Panc1 (cell line): ENCODE measurements at regions not wholly inside any gene's neighbourhood (a gene's known extent, or its start where the extent isn't known, plus 50 kb on each side); places are given as distances from the start of the nearest gene placed in this dataset.

ENCODE experiments used
- POLR2AphosphoS5 ChIP-seq: IDR thresholded peaks from 2 replicates; pipeline ENCODE4 v1.6.1; 2012; ENCODE audit warnings: mild to moderate bottlenecking, low read depth, low read length, moderate library complexity
- SIN3A ChIP-seq: IDR thresholded peaks from 2 replicates; pipeline ENCODE4 v1.6.1; 2012; ENCODE audit warnings: low read depth, mild to moderate bottlenecking, low read length, moderate library complexity, borderline replicate concordance; ENCODE audit not compliant: insufficient read depth
- TCF7L2 ChIP-seq: IDR thresholded peaks from 2 replicates; pipeline ENCODE4 v1.6.1; 2011; ENCODE audit warnings: mild to moderate bottlenecking, low read depth, low read length, inconsistent platforms
- TF ChIP-seq, protein P1 (sequence below), 2 experiments: IDR thresholded peaks; 2 replicates each; pipeline ENCODE4 v1.6.1; 2011 to 2012; ENCODE audit warnings: low read depth in 2 of 2, control low read depth in 1 of 2, low read length in 1 of 2, mild to moderate bottlenecking in 1 of 2, moderate library complexity in 1 of 2; ENCODE audit not compliant: insufficient read depth in 1 of 2
- TF ChIP-seq, protein P2 (sequence below): fragments of 450-650 bp; IDR thresholded peaks from 2 replicates; pipeline ENCODE4 v1.5.1; 2017; ENCODE audit warnings: mild to moderate bottlenecking

- TF ChIP-seq, protein P1, sequence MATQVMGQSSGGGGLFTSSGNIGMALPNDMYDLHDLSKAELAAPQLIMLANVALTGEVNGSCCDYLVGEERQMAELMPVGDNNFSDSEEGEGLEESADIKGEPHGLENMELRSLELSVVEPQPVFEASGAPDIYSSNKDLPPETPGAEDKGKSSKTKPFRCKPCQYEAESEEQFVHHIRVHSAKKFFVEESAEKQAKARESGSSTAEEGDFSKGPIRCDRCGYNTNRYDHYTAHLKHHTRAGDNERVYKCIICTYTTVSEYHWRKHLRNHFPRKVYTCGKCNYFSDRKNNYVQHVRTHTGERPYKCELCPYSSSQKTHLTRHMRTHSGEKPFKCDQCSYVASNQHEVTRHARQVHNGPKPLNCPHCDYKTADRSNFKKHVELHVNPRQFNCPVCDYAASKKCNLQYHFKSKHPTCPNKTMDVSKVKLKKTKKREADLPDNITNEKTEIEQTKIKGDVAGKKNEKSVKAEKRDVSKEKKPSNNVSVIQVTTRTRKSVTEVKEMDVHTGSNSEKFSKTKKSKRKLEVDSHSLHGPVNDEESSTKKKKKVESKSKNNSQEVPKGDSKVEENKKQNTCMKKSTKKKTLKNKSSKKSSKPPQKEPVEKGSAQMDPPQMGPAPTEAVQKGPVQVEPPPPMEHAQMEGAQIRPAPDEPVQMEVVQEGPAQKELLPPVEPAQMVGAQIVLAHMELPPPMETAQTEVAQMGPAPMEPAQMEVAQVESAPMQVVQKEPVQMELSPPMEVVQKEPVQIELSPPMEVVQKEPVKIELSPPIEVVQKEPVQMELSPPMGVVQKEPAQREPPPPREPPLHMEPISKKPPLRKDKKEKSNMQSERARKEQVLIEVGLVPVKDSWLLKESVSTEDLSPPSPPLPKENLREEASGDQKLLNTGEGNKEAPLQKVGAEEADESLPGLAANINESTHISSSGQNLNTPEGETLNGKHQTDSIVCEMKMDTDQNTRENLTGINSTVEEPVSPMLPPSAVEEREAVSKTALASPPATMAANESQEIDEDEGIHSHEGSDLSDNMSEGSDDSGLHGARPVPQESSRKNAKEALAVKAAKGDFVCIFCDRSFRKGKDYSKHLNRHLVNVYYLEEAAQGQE (IDR thresholded peaks at IDR 0.05; ENCODE audit: insufficient read depth in 1 of 2, low read depth in 2 of 2, low read length in 1 of 2), result no peak
- TF ChIP-seq, protein P2, sequence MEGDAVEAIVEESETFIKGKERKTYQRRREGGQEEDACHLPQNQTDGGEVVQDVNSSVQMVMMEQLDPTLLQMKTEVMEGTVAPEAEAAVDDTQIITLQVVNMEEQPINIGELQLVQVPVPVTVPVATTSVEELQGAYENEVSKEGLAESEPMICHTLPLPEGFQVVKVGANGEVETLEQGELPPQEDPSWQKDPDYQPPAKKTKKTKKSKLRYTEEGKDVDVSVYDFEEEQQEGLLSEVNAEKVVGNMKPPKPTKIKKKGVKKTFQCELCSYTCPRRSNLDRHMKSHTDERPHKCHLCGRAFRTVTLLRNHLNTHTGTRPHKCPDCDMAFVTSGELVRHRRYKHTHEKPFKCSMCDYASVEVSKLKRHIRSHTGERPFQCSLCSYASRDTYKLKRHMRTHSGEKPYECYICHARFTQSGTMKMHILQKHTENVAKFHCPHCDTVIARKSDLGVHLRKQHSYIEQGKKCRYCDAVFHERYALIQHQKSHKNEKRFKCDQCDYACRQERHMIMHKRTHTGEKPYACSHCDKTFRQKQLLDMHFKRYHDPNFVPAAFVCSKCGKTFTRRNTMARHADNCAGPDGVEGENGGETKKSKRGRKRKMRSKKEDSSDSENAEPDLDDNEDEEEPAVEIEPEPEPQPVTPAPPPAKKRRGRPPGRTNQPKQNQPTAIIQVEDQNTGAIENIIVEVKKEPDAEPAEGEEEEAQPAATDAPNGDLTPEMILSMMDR, result no peak
- TF ChIP-seq POLR2AphosphoS5, result no peak
- no peak for TF ChIP-seq TCF7L2
- TF ChIP-seq SIN3A, result no peak
Measured at GRCh38 chr16:50881956-50882355, 140.1 kb downstream of the CYLD start.
